ENCODE measurements at regions not wholly inside any gene's neighbourhood (a gene's known extent, or its start where the extent isn't known, plus 50 kb on each side); places are given as distances from the start of the nearest gene placed in this dataset.

DNA sequence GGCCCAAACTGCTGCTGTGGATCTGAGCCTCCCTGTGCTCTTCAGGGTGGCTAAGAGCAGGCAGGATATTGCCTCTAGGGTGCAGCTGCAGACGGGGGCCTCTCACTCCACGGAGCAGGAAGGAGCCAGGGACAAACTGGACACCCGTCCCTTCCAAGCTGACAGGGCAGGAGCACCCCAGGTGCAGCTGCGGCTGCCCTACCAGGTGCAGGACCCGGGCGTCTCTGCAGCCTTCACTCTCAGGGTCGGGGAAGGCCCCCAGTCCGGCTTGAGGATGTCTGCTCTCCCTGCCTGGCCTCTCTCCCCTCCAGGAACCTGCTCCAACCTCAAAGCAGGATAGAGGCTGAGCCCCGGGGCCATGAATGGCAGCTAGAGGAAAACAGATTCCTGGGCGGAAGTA lies 1554.9 kb upstream of the CADM2 start:
- H3K4me3 ChIP-seq (replicated peaks; ENCODE audit: low read depth, low read length): no peak overlapping the region
- TF ChIP-seq, protein P1, sequence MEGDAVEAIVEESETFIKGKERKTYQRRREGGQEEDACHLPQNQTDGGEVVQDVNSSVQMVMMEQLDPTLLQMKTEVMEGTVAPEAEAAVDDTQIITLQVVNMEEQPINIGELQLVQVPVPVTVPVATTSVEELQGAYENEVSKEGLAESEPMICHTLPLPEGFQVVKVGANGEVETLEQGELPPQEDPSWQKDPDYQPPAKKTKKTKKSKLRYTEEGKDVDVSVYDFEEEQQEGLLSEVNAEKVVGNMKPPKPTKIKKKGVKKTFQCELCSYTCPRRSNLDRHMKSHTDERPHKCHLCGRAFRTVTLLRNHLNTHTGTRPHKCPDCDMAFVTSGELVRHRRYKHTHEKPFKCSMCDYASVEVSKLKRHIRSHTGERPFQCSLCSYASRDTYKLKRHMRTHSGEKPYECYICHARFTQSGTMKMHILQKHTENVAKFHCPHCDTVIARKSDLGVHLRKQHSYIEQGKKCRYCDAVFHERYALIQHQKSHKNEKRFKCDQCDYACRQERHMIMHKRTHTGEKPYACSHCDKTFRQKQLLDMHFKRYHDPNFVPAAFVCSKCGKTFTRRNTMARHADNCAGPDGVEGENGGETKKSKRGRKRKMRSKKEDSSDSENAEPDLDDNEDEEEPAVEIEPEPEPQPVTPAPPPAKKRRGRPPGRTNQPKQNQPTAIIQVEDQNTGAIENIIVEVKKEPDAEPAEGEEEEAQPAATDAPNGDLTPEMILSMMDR (IDR thresholded peaks at IDR 0.05; ENCODE audit: low read depth, low read length, missing control alignments): no peak
- DNase-seq (ENCODE audit: extremely low read depth, low read depth): no peak

DNA sequence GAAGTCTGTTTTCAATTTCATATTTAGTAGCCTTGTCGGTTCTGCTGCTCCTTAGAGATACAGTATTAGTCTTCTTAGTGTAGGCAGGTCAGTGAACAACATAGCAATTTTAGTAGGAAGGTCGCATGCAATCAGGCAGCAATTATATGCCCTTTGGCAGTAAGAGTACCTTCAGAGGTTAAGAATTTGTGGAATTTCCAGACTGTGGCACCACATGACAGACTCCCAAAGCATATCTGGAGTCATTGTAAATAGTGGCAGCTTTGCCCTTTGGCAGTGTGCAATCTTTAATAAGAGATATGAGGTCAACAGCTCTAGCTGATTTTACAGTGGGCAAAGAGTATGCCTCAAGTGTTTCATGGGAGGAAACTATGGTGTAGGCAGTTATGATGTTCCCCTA lies 1532.5 kb upstream of the CADM2 start:
- no peak for DNase-seq (ENCODE audit: extremely low read depth, low read depth)
- H3K4me3 ChIP-seq (replicated peaks; ENCODE audit: low read depth, low read length): no peak overlapping the region
- TF ChIP-seq, protein P1 (IDR thresholded peaks at IDR 0.05; ENCODE audit: low read depth, low read length, missing control alignments): no peak

DNA sequence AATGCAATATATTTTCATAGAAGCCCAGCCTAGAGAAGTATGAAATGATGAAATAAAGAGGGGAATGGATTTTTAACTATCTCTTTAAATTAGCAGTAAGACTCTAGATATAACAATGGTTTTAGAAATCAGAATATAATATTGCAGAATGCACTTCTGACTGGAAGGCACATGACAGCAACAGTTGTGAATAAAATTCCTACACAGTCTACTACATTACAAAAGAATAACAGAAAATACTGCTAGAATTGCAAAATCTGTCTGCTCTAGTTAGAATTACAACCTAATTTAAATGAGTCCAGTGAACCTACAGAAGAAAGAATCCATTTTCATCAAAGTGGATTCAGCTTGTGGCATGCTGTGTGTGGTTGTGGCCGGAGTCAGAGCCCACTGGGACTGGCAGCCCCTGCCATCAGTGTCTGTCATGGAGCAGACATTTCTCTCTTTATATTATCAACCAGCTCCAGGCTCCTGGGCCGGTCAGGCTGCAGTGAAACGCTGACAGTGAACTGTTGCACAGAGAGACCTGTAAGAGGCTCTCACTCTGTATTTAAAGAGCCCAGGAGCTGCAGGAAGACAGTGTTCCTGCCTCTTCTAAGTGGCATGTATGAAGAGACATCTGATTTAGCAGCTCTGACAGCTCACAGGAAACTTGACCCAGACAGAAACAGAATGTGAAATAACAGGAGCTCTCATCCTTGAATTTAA lies 1523.8 kb upstream of the CADM2 start:
- TF ChIP-seq, protein P1 (IDR thresholded peaks at IDR 0.05; ENCODE audit: low read depth, low read length, missing control alignments): no peak
- H3K4me3 ChIP-seq (replicated peaks; ENCODE audit: low read depth, low read length): no peak overlapping the region
- no peak for DNase-seq (ENCODE audit: extremely low read depth, low read depth)

DNA sequence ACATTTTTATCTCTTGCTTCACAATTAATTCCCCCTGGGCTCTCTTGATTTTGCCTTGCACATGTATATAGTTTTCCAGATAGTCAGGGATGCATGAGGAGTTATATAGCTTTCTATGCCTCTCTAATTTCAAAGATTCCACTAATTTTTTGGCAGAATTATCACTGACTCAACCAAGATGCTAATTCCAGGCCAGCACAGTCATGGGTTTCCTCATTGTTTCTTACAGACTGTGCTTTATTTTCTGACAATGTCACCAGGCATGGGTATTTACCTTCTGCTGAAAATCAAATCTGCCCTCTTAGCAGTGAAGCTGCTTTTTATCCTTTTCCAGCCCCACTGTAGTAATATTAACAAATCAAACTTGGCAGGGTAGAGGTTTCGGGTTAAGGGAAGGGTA lies 1520.6 kb upstream of the CADM2 start:
- no peak for DNase-seq (ENCODE audit: extremely low read depth, low read depth)
- TF ChIP-seq, protein P1 (IDR thresholded peaks at IDR 0.05; ENCODE audit: low read depth, low read length, missing control alignments): no peak
- no peak overlapping the region for H3K4me3 ChIP-seq (replicated peaks; ENCODE audit: low read depth, low read length)

DNA sequence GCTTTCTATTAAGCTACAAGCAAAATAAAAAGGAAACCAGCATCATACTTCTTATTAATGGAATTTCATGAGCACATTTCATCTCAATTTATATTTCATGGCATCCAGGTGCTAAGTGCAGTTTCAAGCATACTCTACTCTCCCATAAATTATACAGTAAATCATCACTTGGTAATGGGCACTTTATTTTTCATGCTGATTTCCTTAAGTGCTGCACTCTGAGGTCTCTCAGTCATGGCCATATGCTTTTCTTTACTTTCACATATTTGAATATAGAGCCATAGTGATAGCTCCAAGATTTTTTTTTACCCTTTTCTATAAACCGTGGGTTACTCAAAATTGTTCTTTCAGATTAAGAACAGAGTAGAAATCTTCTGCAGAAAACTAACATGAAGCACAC lies 1505.7 kb upstream of the CADM2 start:
- H3K4me3 ChIP-seq (replicated peaks; ENCODE audit: low read depth, low read length): no peak overlapping the region
- TF ChIP-seq, protein P1 (IDR thresholded peaks at IDR 0.05; ENCODE audit: low read depth, low read length, missing control alignments): no peak
- DNase-seq (ENCODE audit: extremely low read depth, low read depth): no peak

- TF ChIP-seq, protein P1 (IDR thresholded peaks at IDR 0.05; ENCODE audit: low read depth, low read length, missing control alignments): no peak
- DNase-seq (ENCODE audit: extremely low read depth, low read depth): no peak
- H3K4me3 ChIP-seq (replicated peaks; ENCODE audit: low read depth, low read length): no peak overlapping the region
Measured at GRCh38 chr3:83454353-83454752, 1504.4 kb upstream of the CADM2 start.

DNA sequence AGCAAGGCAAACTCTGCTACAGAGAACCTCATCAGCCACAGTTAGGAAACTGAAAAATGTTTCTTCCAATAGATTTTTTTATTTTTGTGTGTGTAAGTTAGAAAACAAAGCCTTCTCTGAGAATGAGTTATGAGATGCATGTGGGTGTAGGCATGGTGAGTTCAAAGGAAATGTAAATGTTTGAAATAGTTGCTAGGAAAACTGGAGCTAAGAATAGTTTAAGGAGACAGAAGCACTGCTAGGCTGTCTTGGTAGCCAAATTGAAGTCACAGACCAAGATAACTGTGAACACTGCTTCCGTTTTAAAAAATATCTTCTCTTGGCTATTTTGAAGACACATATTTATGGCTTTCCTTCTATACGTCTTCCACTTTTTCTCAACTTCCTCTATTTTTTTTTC lies 1501.2 kb upstream of the CADM2 start:
- TF ChIP-seq, protein P1 (IDR thresholded peaks at IDR 0.05; ENCODE audit: low read depth, low read length, missing control alignments): no peak
- H3K4me3 ChIP-seq (replicated peaks; ENCODE audit: low read depth, low read length): no peak overlapping the region
- DNase-seq (ENCODE audit: extremely low read depth, low read depth): no peak

Data from HFF-Myc (cell line).